HepG2 (cell line): ENCODE measurements at regions not wholly inside any gene's neighbourhood (a gene's known extent, or its start where the extent isn't known, plus 50 kb on each side); places are given as distances from the start of the nearest gene placed in this dataset.

Experiments used
- ATAC-seq: fragments of 200-7000 bp; cut with Tn5 transposase; 3 replicates; pipeline ENCODE4 v1.9.1; 2020; ENCODE audit warnings: mild to moderate bottlenecking, moderate library complexity
- BruUV-seq: library from RNA; stranded (reverse); fragments of 400-500 nt; replicated peaks from 2 replicates; lab custom pipeline; 2021; lab: Mats Ljungman, UMichigan
- CTCF ChIA-PET: fragments of 300-600 bp; formaldehyde crosslinking; extraction: SDS; loops from one replicate; lab custom pipeline; 2021; ENCODE audit warnings: low total read pairs, inconsistent platforms, low intra/inter-chr PET ratio; lab: Yijun Ruan, JAX
- POLR2A ChIA-PET: fragments of 350-600 bp; sonication (Branson Sonifier 250); formaldehyde crosslinking; loops from one replicate; lab custom pipeline; 2020; ENCODE audit warnings: antibody characterized with exemption, inconsistent platforms; lab: Yijun Ruan, JAX
- DNase-seq: peaks from one replicate; pipeline ENCODE4 v3.0.0-alpha.2; 2015; ENCODE audit warnings: low spot score
- FAIRE-seq: peaks from 3 replicates; lab custom pipeline; 2011; peaks lifted over from hg19 to GRCh38; lab: Jason Lieb, UNC
- H2AFZ ChIP-seq: one replicate; pipeline ENCODE4 v1.6.1; 2011; ENCODE audit warnings: low read length, inconsistent platforms
- H3K27ac ChIP-seq: fragments of 300-600 bp; 3 replicates; pipeline ENCODE4 v1.8.0; 2011; ENCODE audit warnings: mixed run types, mild to moderate bottlenecking, mixed read lengths, low read length, inconsistent platforms; ENCODE audit not compliant: insufficient read depth; ENCODE audit errors: extremely low read length
- H3K27me3 ChIP-seq, 2 experiments: fragments of 200-600 bp in 1 of 2; 2 replicates in 1 of 2; 3 replicates in 1 of 2; pipeline versions ENCODE4 v1.6.0 to v1.8.0; 2011; ENCODE audit warnings: low read length in 2 of 2, mild to moderate bottlenecking in 2 of 2, moderate library complexity in 2 of 2, inconsistent platforms in 1 of 2; ENCODE audit not compliant: insufficient read depth in 2 of 2, control insufficient read depth in 1 of 2
- H3K36me3 ChIP-seq, 2 experiments: fragments of 200-600 bp in 1 of 2; replicated peaks in 1 of 2; 2 replicates in 1 of 2; 3 replicates in 1 of 2; pipeline versions ENCODE4 v1.5.1 to v1.8.0; 2011; ENCODE audit warnings: low read length in 2 of 2, inconsistent platforms in 1 of 2; ENCODE audit not compliant: insufficient read depth in 2 of 2, control insufficient read depth in 1 of 2
- H3K4me1 ChIP-seq: 2 replicates; pipeline ENCODE4 v1.5.1; 2012; ENCODE audit warnings: low read length, inconsistent platforms; ENCODE audit not compliant: insufficient read depth
- H3K4me2 ChIP-seq: 2 replicates; pipeline ENCODE4 v1.6.0; 2011; ENCODE audit warnings: low read depth, low read length, inconsistent platforms
- H3K4me3 ChIP-seq, 3 experiments: fragments of 200-600 bp in 1 of 3; sonication (generic), shearing (Covaris generic) in 1 of 3; replicated peaks in 1 of 3; 2 replicates each; pipeline ENCODE4 v1.5.1; 2011 to 2016; ENCODE audit warnings: low read length in 3 of 3, inconsistent platforms in 2 of 3, low read depth in 2 of 3, mild to moderate bottlenecking in 2 of 3, control low read depth in 1 of 3, mixed read lengths in 1 of 3; ENCODE audit not compliant: insufficient read depth in 1 of 3
- H3K79me2 ChIP-seq: one replicate; pipeline ENCODE4 v1.6.1; 2011; ENCODE audit warnings: low read length, inconsistent platforms; ENCODE audit not compliant: insufficient read depth
- H3K9ac ChIP-seq: 2 replicates; pipeline ENCODE4 v1.6.0; 2011; ENCODE audit warnings: mild to moderate bottlenecking, low read depth, low read length, inconsistent platforms; ENCODE audit not compliant: insufficient read depth
- H3K9me3 ChIP-seq: 2 replicates; pipeline ENCODE4 v1.5.1; 2012; ENCODE audit warnings: mild to moderate bottlenecking, low read length
- H4K20me1 ChIP-seq: 2 replicates; pipeline ENCODE4 v1.6.0; 2011; ENCODE audit warnings: inconsistent platforms, mild to moderate bottlenecking, low read length, moderate library complexity; ENCODE audit not compliant: insufficient read depth
- HOXA3 ChIP-seq: sonication (generic); formaldehyde crosslinking; IDR thresholded peaks from 2 replicates; pipeline ENCODE4 v1.5.0; 2020; ENCODE audit warnings: missing genetic modification reagents
- JARID2 ChIP-seq: sonication (generic); formaldehyde crosslinking; IDR thresholded peaks from 2 replicates; pipeline ENCODE4 v1.8.1; 2023; ENCODE audit warnings: missing genetic modification reagents, inconsistent platforms; ENCODE audit not compliant: insufficient replicate concordance
- ZNF496 ChIP-seq: sonication (generic); formaldehyde crosslinking; IDR thresholded peaks from 2 replicates; pipeline ENCODE4 v1.8.1; 2023; ENCODE audit warnings: mild to moderate bottlenecking, moderate library complexity, missing genetic modification reagents; ENCODE audit not compliant: insufficient replicate concordance
- ZNF768 ChIP-seq: sonication (generic); formaldehyde crosslinking; IDR thresholded peaks from 2 replicates; pipeline ENCODE4 v1.4.0; 2020; ENCODE audit warnings: missing genetic modification reagents
- WGBS: methylation state at CpG from one replicate; pipeline ENCODE4 v1.1.6; 2017; ENCODE audit warnings: low lambda C conversion rate; 5-methylcytosine and 5-hydroxymethylcytosine counted together
- in situ Hi-C: cut with HindIII; loops from 2 replicates; pipeline ENCODE4 v1.10.0; 2017; ENCODE audit warnings: low pct_unique_long_range_greater_than_20kb; ENCODE audit not compliant: extremely low pct_ligation_motif_present
- intact Hi-C: fragments of 100-400 bp; cut with micrococcal nuclease; formaldehyde crosslinking; loops from one replicate; pipeline ENCODE4 v1.10.0; 2022; ENCODE audit not compliant: unreplicated experiment
- TF ChIP-seq, protein P1 (sequence below): sonication (generic); formaldehyde crosslinking; IDR thresholded peaks from 2 replicates; pipeline ENCODE4 v1.4.0; 2020; ENCODE audit warnings: missing genetic modification reagents
- TF ChIP-seq, protein P2 (sequence below): IDR thresholded peaks from 2 replicates; pipeline ENCODE4 v1.6.1; 2018; ENCODE audit warnings: missing genetic modification reagents, mild to moderate bottlenecking, missing compliant biosample characterization
- TF ChIP-seq, protein P3 (sequence below): IDR thresholded peaks from 2 replicates; pipeline ENCODE4 v1.4.0; 2020; ENCODE audit warnings: mild to moderate bottlenecking, missing genetic modification reagents

DNA sequence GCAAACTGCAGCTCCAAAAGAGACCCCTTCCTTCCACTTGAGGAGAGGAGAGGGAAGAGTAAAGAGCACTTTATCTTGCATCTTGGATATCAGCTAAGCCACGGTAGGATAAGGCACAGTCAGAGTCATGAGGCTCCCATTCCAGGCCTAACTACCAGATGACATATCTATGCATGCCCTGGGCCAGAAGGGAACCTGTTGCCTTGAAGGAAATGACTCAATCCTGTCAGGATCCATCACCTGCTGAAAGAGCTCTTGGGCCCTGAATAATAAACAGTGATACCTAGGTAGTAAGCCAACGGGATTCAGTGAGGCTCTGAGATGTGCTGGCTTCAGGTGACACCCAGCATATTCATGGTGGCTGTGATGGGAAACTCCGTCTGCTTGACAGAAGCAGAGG lies 118.5 kb upstream of the EPHA3 start:
- no peak for ATAC-seq
- 0% methylated on average over 3 of the region's 3 CpGs for WGBS

More for the DNA sequence above, 118.5 kb upstream of the EPHA3 start:
- H3K36me3 ChIP-seq, result no peaks in the 10 kb centered on the region
- TF ChIP-seq ZNF768 (CRISPR knock-in tag) (no peak), JARID2 (CRISPR knock-in tag) (no peak), ZNF496 (CRISPR knock-in tag) (no peak), HOXA3 (CRISPR knock-in tag) (no peak)
- TF ChIP-seq, protein P1, sequence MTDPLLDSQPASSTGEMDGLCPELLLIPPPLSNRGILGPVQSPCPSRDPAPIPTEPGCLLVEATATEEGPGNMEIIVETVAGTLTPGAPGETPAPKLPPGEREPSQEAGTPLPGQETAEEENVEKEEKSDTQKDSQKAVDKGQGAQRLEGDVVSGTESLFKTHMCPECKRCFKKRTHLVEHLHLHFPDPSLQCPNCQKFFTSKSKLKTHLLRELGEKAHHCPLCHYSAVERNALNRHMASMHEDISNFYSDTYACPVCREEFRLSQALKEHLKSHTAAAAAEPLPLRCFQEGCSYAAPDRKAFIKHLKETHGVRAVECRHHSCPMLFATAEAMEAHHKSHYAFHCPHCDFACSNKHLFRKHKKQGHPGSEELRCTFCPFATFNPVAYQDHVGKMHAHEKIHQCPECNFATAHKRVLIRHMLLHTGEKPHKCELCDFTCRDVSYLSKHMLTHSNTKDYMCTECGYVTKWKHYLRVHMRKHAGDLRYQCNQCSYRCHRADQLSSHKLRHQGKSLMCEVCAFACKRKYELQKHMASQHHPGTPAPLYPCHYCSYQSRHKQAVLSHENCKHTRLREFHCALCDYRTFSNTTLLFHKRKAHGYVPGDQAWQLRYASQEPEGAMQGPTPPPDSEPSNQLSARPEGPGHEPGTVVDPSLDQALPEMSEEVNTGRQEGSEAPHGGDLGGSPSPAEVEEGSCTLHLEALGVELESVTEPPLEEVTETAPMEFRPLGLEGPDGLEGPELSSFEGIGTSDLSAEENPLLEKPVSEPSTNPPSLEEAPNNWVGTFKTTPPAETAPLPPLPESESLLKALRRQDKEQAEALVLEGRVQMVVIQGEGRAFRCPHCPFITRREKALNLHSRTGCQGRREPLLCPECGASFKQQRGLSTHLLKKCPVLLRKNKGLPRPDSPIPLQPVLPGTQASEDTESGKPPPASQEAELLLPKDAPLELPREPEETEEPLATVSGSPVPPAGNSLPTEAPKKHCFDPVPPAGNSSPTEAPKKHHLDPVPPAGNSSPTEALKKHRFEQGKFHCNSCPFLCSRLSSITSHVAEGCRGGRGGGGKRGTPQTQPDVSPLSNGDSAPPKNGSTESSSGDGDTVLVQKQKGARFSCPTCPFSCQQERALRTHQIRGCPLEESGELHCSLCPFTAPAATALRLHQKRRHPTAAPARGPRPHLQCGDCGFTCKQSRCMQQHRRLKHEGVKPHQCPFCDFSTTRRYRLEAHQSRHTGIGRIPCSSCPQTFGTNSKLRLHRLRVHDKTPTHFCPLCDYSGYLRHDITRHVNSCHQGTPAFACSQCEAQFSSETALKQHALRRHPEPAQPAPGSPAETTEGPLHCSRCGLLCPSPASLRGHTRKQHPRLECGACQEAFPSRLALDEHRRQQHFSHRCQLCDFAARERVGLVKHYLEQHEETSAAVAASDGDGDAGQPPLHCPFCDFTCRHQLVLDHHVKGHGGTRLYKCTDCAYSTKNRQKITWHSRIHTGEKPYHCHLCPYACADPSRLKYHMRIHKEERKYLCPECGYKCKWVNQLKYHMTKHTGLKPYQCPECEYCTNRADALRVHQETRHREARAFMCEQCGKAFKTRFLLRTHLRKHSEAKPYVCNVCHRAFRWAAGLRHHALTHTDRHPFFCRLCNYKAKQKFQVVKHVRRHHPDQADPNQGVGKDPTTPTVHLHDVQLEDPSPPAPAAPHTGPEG, result no peak
- TF ChIP-seq, protein P2, sequence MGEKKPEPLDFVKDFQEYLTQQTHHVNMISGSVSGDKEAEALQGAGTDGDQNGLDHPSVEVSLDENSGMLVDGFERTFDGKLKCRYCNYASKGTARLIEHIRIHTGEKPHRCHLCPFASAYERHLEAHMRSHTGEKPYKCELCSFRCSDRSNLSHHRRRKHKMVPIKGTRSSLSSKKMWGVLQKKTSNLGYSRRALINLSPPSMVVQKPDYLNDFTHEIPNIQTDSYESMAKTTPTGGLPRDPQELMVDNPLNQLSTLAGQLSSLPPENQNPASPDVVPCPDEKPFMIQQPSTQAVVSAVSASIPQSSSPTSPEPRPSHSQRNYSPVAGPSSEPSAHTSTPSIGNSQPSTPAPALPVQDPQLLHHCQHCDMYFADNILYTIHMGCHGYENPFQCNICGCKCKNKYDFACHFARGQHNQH (CRISPR knock-in tag), result no peak
- TF ChIP-seq, protein P3, sequence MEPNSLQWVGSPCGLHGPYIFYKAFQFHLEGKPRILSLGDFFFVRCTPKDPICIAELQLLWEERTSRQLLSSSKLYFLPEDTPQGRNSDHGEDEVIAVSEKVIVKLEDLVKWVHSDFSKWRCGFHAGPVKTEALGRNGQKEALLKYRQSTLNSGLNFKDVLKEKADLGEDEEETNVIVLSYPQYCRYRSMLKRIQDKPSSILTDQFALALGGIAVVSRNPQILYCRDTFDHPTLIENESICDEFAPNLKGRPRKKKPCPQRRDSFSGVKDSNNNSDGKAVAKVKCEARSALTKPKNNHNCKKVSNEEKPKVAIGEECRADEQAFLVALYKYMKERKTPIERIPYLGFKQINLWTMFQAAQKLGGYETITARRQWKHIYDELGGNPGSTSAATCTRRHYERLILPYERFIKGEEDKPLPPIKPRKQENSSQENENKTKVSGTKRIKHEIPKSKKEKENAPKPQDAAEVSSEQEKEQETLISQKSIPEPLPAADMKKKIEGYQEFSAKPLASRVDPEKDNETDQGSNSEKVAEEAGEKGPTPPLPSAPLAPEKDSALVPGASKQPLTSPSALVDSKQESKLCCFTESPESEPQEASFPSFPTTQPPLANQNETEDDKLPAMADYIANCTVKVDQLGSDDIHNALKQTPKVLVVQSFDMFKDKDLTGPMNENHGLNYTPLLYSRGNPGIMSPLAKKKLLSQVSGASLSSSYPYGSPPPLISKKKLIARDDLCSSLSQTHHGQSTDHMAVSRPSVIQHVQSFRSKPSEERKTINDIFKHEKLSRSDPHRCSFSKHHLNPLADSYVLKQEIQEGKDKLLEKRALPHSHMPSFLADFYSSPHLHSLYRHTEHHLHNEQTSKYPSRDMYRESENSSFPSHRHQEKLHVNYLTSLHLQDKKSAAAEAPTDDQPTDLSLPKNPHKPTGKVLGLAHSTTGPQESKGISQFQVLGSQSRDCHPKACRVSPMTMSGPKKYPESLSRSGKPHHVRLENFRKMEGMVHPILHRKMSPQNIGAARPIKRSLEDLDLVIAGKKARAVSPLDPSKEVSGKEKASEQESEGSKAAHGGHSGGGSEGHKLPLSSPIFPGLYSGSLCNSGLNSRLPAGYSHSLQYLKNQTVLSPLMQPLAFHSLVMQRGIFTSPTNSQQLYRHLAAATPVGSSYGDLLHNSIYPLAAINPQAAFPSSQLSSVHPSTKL (CRISPR knock-in tag), result no peak
- TF ChIP-seq, all 625 proteins: peak for 0
- DNase-seq (no peak), FAIRE-seq (no peak)
- H3K9ac ChIP-seq, result no peak overlapping the region
- no peaks in the 10 kb centered on the region for H4K20me1 ChIP-seq
- ChIA-PET POLR2A (no interaction called here), CTCF (no interaction called here)
- in situ Hi-C loops, result no loop called here
- no TSS peak for BruUV-seq
- H3K27me3 ChIP-seq, result no peaks in the 10 kb centered on the region
- intact Hi-C loops, result no loop called here
- no peaks in the 10 kb centered on the region for H3K79me2 ChIP-seq
- no peak overlapping the region for H3K4me3 ChIP-seq
- no peak overlapping the region for H2AFZ ChIP-seq
- H3K4me1 ChIP-seq, result no peaks in the 10 kb centered on the region
- H3K4me2 ChIP-seq, result no peak overlapping the region
- H3K27ac ChIP-seq, result no peak overlapping the region
- H3K9me3 ChIP-seq, result no peaks in the 10 kb centered on the region
